B cell (primary cell): ENCODE measurements at regions not wholly inside any gene's neighbourhood (a gene's known extent, or its start where the extent isn't known, plus 50 kb on each side); places are given as distances from the start of the nearest gene placed in this dataset.
"Not testable (repeated sequence)": the region's sequence is repeated elsewhere in the genome, so short reads cannot be mapped to it uniquely, and the experiment has no call there.

Experiments used
- ATAC-seq: fragments of 200-7000 bp; cut with Tn5 transposase; one replicate; pipeline ENCODE4 v1.10.0; 2021; ENCODE audit warnings: low read depth, mild to moderate bottlenecking, moderate number of reproducible peaks, moderate library complexity
- CTCF ChIA-PET: fragments of 350-600 bp; sonication (Branson Sonifier 250); formaldehyde crosslinking; loops from one replicate; lab custom pipeline; 2021; ENCODE audit warnings: antibody characterized with exemption, inconsistent platforms; lab: Charles Lee
- POLR2A ChIA-PET: fragments of 350-600 bp; sonication (Branson Sonifier 250); formaldehyde crosslinking; loops from one replicate; lab custom pipeline; 2021; ENCODE audit warnings: antibody characterized with exemption; lab: Charles Lee
- DNase-seq: peaks from one replicate; pipeline ENCODE4 v3.0.0; 2013
- H2AFZ ChIP-seq: 2 replicates; pipeline ENCODE4 v1.6.1; 2012; ENCODE audit warnings: mild to moderate bottlenecking, low read depth, low read length; ENCODE audit not compliant: insufficient read depth, poor library complexity, severe bottlenecking
- H3K27ac ChIP-seq, 2 donors: 1 replicate in 1 of 2; 2 replicates in 1 of 2; pipeline ENCODE4 v1.5.1; 2012 to 2013; ENCODE audit warnings: low read length in 2 of 2, mild to moderate bottlenecking in 2 of 2, moderate library complexity in 1 of 2
- H3K27me3 ChIP-seq, 4 experiments: fragments of 200-600 bp in 1 of 4; sonication (generic) in 1 of 4; replicated peaks in 1 of 4; 1 replicate in 2 of 4; 2 replicates in 2 of 4; pipeline versions ENCODE4 v1.6.1 to v1.7.0; 2013 to 2016; ENCODE audit warnings: low read length in 3 of 4, mild to moderate bottlenecking in 2 of 4, mixed read lengths in 1 of 4, moderate library complexity in 1 of 4; ENCODE audit not compliant: insufficient read depth in 4 of 4, control insufficient read depth in 3 of 4; ENCODE audit errors: control extremely low read depth in 1 of 4
- H3K36me3 ChIP-seq, 2 experiments: replicated peaks in 1 of 2; 1 replicate in 1 of 2; 2 replicates in 1 of 2; pipeline versions ENCODE4 v1.6.1 to v1.7.1; 2013; ENCODE audit warnings: low read length in 1 of 2; ENCODE audit not compliant: insufficient read depth in 2 of 2, control insufficient read depth in 1 of 2; ENCODE audit errors: control extremely low read depth in 1 of 2, extremely low read depth in 1 of 2
- H3K4me1 ChIP-seq, 2 donors: fragments of 200-600 bp in 1 of 2; sonication (generic) in 1 of 2; 1 replicate in 1 of 2; 2 replicates in 1 of 2; pipeline versions ENCODE4 v1.5.1 to v1.6.1; 2013 to 2017; ENCODE audit warnings: low read length in 2 of 2; ENCODE audit not compliant: control insufficient read depth in 2 of 2, insufficient read depth in 2 of 2
- H3K4me2 ChIP-seq: replicated peaks from 2 replicates; pipeline ENCODE3; 2012; ENCODE audit warnings: mild to moderate bottlenecking, low read depth, low read length; ENCODE audit not compliant: poor library complexity, severe bottlenecking
- H3K4me3 ChIP-seq, 5 experiments: fragments of 200-600 bp in 1 of 5; sonication (generic) in 1 of 5; 1 replicate in 3 of 5; 2 replicates in 2 of 5; pipeline versions ENCODE4 v1.5.1 to v1.7.0; 2011 to 2016; ENCODE audit warnings: low read length in 4 of 5, mild to moderate bottlenecking in 4 of 5, low read depth in 2 of 5, control low read depth in 1 of 5, moderate library complexity in 1 of 5; ENCODE audit not compliant: insufficient read depth in 1 of 5; ENCODE audit errors: control extremely low read depth in 1 of 5, extremely low read depth in 1 of 5
- H3K79me2 ChIP-seq: fragments of 200-600 bp; sonication (generic); one replicate; pipeline ENCODE4 v1.6.0; 2016; ENCODE audit warnings: low read length; ENCODE audit not compliant: control insufficient read depth, insufficient read depth
- H3K9ac ChIP-seq: fragments of 200-600 bp; sonication (generic); 2 replicates; pipeline ENCODE4 v1.6.1; 2017; ENCODE audit warnings: mild to moderate bottlenecking, low read length, moderate library complexity
- H3K9me3 ChIP-seq, 3 donors: one replicate each; pipeline versions ENCODE4 v1.6.1 to v1.7.1; 2013; ENCODE audit warnings: low read length in 2 of 3; ENCODE audit not compliant: control insufficient read depth in 2 of 3, insufficient read depth in 1 of 3; ENCODE audit errors: control extremely low read depth in 1 of 3
- H4K20me1 ChIP-seq: 2 replicates; pipeline ENCODE4 v1.6.0; 2012; ENCODE audit warnings: mild to moderate bottlenecking, low read length; ENCODE audit not compliant: insufficient read depth, control insufficient read depth, poor library complexity, severe bottlenecking
- H3K27ac Mint-ChIP-seq: one replicate; pipeline ENCODE4 v1.8.0; 2021; ENCODE audit warnings: mixed read lengths
- H3K27me3 Mint-ChIP-seq: one replicate; pipeline ENCODE4 v1.8.0; 2021; ENCODE audit warnings: mixed read lengths
- H3K4me1 Mint-ChIP-seq: one replicate; pipeline ENCODE4 v1.8.0; 2021; ENCODE audit warnings: mixed read lengths
- H3K4me3 Mint-ChIP-seq: one replicate; pipeline ENCODE4 v1.8.0; 2021; ENCODE audit warnings: mixed read lengths
- H3K9me3 Mint-ChIP-seq: one replicate; pipeline ENCODE4 v1.8.0; 2022; ENCODE audit warnings: mixed read lengths; ENCODE audit not compliant: insufficient read depth
- WGBS: methylation state at CpG from one replicate; pipeline ENCODE4 v1.1.5; 2013; ENCODE audit warnings: missing lambda C conversion rate; ENCODE audit not compliant: insufficient coverage; 5-methylcytosine and 5-hydroxymethylcytosine counted together
- intact Hi-C: fragments of 100-400 bp; cut with micrococcal nuclease; formaldehyde crosslinking; loops from one replicate; pipeline ENCODE4 v1.10.0; 2022

DNA sequence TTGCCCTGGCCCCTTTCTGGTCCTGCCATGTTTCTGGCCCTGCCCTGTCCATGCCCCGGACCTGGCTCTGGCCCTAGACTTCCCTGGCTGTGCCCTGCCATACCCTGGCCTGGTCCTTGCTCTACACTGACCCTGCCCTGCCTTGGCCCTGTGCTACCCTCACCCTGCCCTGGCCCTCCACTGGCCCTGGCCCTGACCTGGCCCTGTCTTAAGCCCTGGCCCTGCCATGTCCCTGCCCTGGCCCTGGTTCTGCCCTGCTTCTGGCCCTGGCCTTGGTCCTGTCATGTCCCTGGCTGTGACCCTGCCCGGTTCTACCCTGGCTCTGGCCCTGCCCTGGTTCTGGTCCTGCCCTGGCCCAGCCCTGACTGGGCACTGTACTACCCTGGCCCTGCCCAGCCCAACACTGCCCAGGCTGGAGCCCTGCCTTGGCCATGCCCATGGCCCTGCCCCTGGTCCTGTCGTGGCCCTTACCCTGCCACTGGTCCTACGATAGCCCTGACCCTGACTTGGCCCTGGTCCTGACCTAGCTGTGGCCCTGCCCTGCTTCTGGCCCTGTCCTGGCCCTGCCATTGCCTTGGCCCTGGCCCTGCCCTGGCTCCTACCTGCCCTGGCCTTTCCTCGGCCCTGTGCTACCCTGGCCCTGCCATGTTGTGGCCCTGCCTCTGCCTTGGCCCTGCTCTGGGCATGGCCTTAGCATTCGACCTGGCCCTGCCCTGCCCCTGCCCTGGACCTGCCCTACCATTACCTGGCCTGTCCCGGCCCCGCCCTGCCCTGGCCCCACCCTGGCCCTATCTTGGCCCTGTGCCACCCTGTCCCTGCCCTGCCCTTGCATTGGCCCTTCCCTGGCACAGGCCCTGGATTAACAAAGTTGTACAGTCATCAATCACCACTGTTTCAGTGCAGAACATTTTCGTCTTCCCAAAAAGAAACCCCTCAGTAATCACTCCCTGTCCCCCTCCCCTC is 223.5 kb downstream of the LIPI start:
- H4K20me1 ChIP-seq, CTCF ChIA-PET, H3K4me1 Mint-ChIP-seq, H3K4me2 ChIP-seq, H3K9ac ChIP-seq, H3K27ac ChIP-seq, POLR2A ChIA-PET, H3K27me3 ChIP-seq, intact Hi-C loops, H3K4me1 ChIP-seq, H3K9me3 Mint-ChIP-seq, H3K4me3 ChIP-seq, ATAC-seq, H3K27ac Mint-ChIP-seq, H3K9me3 ChIP-seq, DNase-seq, H3K27me3 Mint-ChIP-seq, H3K79me2 ChIP-seq, H3K4me3 Mint-ChIP-seq, H3K36me3 ChIP-seq, H2AFZ ChIP-seq: not testable (repeated sequence)
- WGBS, result 80% methylated on average over 7 of the region's 9 CpGs

DNA sequence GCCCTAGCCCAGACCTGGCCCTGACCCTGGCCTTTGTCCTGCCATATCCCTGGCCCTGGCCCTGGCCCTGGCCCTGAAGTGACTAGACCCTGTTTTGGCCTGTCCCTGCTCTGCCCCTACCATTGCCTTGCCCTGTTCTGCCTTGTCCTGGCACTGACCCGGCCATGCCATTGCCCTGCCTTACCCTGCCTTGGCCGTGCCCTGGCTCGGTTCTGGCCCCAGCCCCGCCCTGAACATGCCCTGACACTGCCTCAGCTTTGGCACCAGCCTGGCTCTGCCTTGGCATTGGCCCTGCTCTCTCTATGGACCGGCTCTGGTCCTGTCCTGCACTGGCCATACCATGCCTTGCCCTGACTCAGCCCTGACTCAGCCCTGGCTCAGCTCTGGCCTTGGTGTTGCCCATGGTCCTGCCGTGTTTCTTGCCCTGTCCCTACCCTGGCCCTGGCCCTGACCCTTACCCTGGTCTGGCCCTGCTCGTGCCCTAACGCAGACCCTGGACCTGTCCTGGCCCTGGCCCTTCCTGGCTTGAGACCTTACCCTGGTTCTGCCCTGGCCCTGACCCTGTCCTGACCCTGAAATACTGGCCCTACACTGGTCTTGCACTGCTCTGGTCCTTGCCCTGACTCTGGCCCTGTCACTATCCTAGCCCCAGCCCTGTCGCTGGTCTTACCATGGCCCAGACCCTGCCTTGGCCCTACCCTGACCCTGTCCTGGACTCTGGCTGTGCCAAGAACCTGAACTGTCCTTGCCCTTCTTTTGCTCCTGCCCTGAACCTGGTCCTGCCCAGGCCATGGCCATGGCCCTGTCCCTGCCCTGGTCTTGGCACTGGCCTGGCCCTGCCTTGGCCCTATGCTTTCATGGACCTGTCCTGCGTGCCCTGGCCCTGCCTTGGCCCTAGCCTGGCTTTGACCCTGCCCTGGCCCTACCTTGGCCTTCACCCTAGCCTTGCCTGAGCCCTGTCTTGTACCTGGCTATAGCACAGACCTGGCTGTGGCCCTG is 224.6 kb downstream of the LIPI start:
- CTCF ChIA-PET, H3K9me3 ChIP-seq, H3K4me3 ChIP-seq, H3K4me2 ChIP-seq, H3K27me3 Mint-ChIP-seq, H3K4me1 Mint-ChIP-seq, H3K9me3 Mint-ChIP-seq, H3K9ac ChIP-seq, H2AFZ ChIP-seq, H3K36me3 ChIP-seq, H3K27ac Mint-ChIP-seq, intact Hi-C loops, DNase-seq, ATAC-seq, POLR2A ChIA-PET, H3K4me3 Mint-ChIP-seq, H3K27ac ChIP-seq, H3K27me3 ChIP-seq, H3K79me2 ChIP-seq, H4K20me1 ChIP-seq, H3K4me1 ChIP-seq: not testable (repeated sequence)
- WGBS, result 87% methylated on average over 10 of the region's 10 CpGs

DNA sequence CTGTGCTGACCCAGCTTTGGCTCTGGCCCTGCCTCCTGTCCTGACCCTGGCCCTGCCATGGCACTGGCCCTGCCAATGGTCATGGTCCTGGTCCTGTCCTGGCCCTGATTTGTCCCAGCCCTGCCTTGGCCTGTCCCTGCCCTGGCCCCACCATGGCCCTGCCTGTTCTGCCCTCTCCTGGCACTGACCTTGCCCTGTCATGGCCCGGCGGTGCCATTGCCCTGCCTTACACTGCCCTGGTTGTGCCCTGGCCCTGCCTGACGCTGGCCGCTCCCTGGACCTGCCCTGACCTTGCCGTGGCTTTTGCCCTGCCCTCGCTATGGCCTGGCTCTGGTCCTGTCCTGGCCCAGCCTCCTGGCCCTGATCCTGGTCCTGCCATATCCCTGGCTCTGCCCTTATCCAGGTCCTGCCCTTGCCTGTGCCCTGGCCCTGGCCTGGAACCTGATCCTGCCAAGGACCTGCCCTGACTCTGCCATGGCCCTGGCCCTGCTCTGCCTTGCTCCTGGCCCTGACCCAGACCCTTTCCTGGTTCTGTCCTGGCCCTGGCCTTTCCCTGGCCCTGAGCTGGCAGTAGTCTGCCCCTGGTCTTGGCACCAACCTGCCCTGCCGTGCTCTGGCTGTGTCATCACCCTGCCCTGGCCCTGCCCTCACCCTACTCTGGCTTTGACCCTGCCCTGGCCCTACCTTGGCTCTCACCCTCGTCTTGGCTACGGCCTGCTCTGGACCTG is 225.5 kb downstream of the LIPI start:
- 75% methylated on average over 9 of the region's 9 CpGs for WGBS
- H3K27me3 ChIP-seq, H3K36me3 ChIP-seq, H3K27me3 Mint-ChIP-seq, H3K79me2 ChIP-seq, ATAC-seq, H3K4me1 Mint-ChIP-seq, DNase-seq, H4K20me1 ChIP-seq, H3K4me1 ChIP-seq, H2AFZ ChIP-seq, H3K4me3 ChIP-seq, H3K27ac ChIP-seq, H3K9me3 ChIP-seq, H3K9me3 Mint-ChIP-seq, H3K9ac ChIP-seq, CTCF ChIA-PET, POLR2A ChIA-PET, H3K4me3 Mint-ChIP-seq, intact Hi-C loops, H3K27ac Mint-ChIP-seq, H3K4me2 ChIP-seq: not testable (repeated sequence)
